ENCODE measurements at regions not wholly inside any gene's neighbourhood (a gene's known extent, or its start where the extent isn't known, plus 50 kb on each side); places are given as distances from the start of the nearest gene placed in this dataset.

DNA sequence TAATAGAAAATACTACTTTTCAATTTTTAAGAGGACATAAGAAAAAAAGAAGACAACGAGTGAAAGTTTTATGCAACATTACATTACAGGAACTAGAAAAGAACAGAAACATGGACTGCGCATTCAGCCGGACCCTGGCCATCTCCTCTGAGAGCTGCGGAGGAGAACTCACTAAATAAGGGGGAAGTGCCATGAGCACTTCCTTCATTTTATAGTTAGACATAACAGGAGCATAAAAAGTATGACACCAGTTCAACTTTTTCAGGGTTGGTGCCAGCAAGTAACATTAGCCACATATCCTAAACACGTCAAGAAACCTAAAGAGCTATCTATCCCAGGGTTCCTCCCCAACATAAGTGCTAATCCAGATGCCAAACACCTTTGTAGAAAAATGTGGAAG, 78.0 kb upstream of the SERTAD2 start:
- no peak for TF ChIP-seq CREB1 (IDR thresholded peaks at IDR 0.05)
- no peak for TF ChIP-seq SAP30 (IDR thresholded peaks at IDR 0.05; ENCODE audit: insufficient read depth, insufficient replicate concordance, low read length)
- no peak for TF ChIP-seq BACH1 (IDR thresholded peaks at IDR 0.05; ENCODE audit: low read length)
- no peak for TF ChIP-seq SUZ12 (IDR thresholded peaks at IDR 0.05; ENCODE audit: low read length)
- TF ChIP-seq, protein P1, sequence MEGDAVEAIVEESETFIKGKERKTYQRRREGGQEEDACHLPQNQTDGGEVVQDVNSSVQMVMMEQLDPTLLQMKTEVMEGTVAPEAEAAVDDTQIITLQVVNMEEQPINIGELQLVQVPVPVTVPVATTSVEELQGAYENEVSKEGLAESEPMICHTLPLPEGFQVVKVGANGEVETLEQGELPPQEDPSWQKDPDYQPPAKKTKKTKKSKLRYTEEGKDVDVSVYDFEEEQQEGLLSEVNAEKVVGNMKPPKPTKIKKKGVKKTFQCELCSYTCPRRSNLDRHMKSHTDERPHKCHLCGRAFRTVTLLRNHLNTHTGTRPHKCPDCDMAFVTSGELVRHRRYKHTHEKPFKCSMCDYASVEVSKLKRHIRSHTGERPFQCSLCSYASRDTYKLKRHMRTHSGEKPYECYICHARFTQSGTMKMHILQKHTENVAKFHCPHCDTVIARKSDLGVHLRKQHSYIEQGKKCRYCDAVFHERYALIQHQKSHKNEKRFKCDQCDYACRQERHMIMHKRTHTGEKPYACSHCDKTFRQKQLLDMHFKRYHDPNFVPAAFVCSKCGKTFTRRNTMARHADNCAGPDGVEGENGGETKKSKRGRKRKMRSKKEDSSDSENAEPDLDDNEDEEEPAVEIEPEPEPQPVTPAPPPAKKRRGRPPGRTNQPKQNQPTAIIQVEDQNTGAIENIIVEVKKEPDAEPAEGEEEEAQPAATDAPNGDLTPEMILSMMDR (IDR thresholded peaks at IDR 0.05; ENCODE audit: control extremely low read depth in 1 of 3, insufficient read depth in 1 of 3, low read depth in 1 of 3, low read length in 3 of 3): no peak
- TF ChIP-seq BRCA1 (IDR thresholded peaks at IDR 0.05; ENCODE audit: low read depth, low read length): no peak
- TF ChIP-seq SRF (IDR thresholded peaks at IDR 0.05; ENCODE audit: low read depth, low read length): no peak
- no peak for TF ChIP-seq EP300 (IDR thresholded peaks at IDR 0.05; ENCODE audit: borderline replicate concordance in 1 of 2, low read depth in 2 of 2, low read length in 2 of 2)
- no peak for TF ChIP-seq POLR2A (IDR thresholded peaks at IDR 0.05; ENCODE audit: control extremely low read depth in 1 of 2, low read depth in 2 of 2, low read length in 2 of 2)
- no peak for TF ChIP-seq RAD21 (IDR thresholded peaks at IDR 0.05 in 1 of 2, conservative IDR thresholded peaks at IDR 0.05 in 1 of 2; ENCODE audit: low read depth in 2 of 2, low read length in 2 of 2)
- no peak for TF ChIP-seq EZH2 (IDR thresholded peaks at IDR 0.05; ENCODE audit: low read depth, low read length, severe bottlenecking)
- no peak for TF ChIP-seq POLR2AphosphoS5 (IDR thresholded peaks at IDR 0.05; ENCODE audit: low read depth, low read length)
- TF ChIP-seq, protein P2, sequence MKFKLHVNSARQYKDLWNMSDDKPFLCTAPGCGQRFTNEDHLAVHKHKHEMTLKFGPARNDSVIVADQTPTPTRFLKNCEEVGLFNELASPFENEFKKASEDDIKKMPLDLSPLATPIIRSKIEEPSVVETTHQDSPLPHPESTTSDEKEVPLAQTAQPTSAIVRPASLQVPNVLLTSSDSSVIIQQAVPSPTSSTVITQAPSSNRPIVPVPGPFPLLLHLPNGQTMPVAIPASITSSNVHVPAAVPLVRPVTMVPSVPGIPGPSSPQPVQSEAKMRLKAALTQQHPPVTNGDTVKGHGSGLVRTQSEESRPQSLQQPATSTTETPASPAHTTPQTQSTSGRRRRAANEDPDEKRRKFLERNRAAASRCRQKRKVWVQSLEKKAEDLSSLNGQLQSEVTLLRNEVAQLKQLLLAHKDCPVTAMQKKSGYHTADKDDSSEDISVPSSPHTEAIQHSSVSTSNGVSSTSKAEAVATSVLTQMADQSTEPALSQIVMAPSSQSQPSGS (IDR thresholded peaks at IDR 0.05; ENCODE audit: low read length): no peak

Measured in H1 (cell line).